NCI-H1105 treated with DMSO at 0.1 percent for 48 hours (cell line): ENCODE measurements at regions not wholly inside any gene's neighbourhood (a gene's known extent, or its start where the extent isn't known, plus 50 kb on each side); places are given as distances from the start of the nearest gene placed in this dataset.
"Not testable (repeated sequence)": the region's sequence is repeated elsewhere in the genome, so short reads cannot be mapped to it uniquely, and the experiment has no call there.

ENCODE experiments used
- DNase-seq: peaks from one replicate; lab custom pipeline; 2025; lab: John Stamatoyannopoulos, UW

DNA sequence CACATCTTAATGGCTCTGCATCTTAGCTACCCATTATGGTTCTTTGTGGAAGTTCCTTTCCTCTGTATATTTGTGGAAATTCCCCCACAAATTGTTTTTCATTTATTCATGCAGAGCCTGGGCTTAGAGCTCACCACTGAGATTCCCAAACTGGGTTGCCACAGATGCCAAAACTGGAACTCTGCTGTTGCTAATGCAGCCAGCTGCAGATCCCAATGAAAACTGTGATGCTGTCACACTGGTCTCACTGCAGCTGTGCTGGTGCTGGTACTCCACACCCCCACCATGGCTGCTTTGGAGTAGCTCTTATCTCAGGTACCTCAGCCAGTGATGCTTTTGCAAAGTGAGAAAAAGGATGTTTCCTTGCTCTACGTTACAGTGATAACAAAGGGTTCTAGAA lies 87.7 kb downstream of the DCK start:
- DNase-seq, result no peak

DNA sequence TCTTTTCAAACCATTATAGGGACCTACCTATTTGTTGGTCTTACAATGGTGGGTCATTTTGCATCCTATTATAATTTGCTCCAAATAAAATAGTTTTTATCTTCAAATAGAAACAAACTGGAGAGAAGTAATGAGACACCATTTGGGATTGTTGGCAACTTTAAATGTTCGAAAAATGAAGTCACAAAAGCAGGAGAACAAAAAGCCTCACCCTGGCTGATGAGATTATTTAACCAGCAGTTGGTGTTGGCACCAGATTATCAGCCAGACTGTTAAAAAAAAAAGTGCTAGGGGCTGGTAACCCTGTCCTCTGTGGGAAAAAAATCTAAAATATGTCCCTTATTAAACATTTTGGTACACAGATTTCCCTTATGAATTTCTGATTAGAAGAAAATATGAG lies 100.3 kb downstream of the DCK start:
- DNase-seq, result no peak

DNA sequence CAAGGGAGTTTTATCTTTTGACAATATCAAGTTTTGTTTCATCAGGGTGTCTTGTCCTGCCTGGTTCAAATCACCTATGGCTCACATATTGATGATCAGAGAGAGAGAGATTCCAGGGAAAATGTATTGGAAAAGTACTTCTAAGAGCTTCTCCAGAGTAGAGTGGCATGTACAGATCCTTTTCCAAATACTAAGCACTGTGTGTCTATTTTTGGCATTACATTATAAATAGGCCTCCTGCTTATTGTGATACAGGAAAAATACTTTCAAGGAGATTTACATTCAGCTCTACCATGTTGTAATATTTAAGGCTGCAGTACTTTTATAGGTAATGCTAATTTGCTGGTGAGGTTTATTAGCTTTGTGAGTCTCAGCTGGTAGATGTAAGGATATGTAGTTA lies 100.8 kb downstream of the DCK start:
- DNase-seq, result no peak

DNA sequence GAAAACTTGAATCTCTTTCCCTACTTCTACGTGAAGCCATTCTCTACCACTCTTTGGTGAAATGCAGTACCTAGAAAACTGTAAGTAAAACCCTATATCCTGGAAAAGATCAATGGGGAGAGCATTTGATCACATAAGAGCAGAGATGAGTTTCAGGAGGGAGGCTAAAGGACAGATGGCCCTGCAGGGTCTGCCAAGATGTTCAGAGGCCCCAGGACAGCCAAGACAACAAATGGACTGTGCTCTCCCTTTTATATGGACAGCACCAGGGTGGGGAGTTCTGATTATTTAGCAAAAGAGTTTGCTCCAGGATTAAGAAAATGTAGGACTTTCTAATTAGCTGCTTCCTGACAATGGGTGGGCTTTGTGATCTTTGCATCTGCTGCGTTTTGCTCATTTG lies 101.7 kb downstream of the DCK start:
- no peak for DNase-seq

DNA sequence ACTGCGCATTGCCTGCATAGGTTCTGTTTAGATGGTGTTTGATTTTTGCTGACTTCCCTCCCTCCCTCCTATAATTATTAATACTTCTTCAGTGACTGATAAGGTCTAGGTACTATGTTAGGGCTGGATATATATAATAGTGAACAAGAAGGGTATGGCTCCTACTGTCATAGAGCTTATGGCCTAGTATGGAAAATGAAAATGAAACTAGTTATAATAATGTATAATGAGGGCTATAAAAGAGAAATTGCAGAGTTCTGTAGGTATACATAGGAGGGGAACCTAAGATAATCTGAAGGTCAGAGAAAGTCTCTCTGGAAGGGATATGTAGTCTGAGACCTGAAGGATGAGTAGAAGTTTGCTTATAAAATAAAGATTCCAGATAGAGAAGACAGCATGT lies 102.1 kb downstream of the DCK start:
- no peak for DNase-seq

DNA sequence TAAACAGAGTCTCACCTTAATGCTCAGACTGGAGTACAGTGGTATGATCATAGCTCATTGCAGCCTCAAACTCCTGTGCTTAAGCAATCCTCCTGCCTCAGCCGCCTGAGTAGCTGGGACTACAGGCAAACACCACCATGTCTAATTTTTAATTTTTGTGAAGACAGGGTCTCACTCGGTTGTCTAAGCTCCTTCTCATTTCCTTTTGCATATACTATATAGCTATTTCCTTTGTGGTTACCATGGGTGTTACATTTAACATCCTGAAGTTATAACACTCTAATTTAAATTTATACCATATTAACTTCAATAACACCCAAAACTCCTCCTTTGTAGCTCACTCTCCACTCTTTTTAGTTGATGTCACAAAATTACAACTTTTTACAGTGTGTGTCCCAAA lies 114.3 kb downstream of the DCK start:
- DNase-seq, result no peak

DNA sequence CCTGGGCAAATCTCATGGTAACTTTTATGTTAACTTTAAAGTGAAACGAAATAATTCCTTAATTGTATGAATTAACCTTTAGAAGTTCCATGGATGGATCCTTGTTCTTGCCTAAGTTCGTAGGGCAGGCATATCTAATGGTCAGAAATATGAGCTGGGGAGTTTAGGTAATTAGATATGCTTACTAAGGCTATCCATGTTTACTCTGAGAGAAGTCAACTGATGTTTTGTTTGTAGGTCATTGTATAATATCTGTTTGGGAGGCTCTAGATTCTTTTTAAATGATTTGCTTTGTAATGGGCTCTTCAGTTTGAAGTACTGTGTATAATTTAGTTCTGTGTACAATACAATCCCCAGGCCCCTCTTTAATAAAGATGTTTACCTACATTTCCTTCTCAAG lies 117.0 kb downstream of the DCK start:
- peak; percentile 79 for DNase-seq

DNA sequence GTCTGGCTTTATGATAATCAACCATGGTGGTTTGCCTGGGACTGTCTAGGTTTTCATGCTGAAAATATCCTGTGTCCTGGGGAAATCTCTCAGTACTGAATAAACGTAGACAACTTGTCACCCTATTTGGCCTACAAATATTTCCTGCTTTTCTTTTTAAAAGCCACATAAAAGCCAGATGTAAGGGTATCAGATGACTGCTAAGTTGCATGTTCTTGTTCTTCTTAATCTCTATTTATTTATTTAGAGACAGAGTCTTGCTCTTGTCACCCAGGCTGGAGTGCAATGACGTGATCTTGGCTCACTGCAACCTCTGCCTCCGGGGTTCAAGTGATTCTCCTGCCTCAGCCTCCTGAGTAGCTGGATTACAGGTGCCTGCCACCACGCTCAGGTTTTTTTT lies 117.7 kb downstream of the DCK start:
- not testable (repeated sequence) for DNase-seq

DNA sequence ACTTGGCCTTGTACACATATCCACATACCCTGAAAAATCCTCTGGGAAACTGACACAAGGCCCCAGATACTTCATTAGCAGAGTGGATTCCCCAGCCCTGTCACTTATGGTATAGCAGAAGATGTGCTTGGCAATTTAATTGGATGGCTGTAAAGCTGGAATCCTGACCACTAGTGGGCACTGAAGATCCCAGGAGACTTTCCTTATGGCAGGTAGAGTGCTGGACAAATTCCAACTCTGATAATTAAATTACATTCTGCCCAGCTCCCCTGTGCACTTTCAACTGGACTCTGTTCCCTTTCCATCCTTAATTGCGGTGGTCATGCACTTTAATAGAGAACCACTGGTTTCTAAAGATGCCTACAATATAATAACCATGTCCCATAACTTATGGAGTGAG lies 119.8 kb downstream of the DCK start:
- DNase-seq, result no peak

DNA sequence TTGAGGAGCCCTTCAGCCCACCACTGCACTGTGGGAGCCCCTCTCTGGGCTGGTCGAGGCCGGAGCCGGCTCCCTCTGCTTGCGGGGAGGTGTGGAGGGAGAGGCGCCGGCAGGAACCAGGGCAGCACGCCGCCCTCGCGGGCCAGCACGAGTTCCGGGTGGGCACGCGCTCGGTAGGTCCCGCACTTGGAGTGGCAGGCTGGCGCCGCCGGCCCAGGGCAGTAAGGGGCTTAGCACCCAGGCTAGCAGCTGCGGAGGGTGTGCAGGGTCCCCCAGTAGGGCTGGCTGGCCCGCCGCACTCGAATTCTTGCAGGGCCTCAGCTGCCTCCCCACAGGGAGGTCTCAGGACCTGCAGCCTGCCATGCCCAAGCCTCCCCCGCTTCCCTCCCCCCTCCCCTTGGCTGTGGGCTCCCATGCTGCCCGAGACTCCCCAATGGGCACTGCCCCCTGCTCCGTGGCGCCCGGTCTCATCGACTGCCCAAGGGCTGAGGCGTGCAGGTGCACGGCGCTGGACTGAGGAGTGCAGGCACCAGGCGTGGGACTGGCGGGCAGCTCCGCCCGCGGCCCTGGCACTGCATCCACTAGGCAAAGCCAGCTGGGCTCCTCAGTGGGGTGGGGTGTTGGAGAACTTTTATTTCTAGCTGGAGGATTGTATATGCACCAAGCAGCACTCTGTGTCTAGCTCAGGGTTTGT lies 127.5 kb downstream of the DCK start:
- no peak for DNase-seq

DNA sequence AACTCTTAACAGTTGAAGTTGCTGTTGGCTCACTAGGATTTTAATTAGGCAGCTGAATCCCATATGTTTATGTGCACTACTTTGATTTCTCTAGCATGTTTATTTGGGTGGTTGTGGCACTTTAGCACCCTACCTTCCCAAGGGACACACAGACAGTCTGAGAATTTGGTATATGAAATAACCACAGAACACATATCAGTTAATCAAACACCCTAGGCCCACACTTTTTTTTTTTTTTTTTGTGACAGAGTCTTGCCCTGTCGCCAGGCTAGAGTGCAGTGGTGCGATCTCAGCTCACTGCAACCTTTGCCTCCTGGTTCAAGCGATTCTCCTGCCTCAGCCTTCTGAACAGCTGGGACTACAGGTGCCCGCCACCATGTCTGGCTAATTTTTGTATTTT lies 130.5 kb downstream of the DCK start:
- DNase-seq, result no peak

DNA sequence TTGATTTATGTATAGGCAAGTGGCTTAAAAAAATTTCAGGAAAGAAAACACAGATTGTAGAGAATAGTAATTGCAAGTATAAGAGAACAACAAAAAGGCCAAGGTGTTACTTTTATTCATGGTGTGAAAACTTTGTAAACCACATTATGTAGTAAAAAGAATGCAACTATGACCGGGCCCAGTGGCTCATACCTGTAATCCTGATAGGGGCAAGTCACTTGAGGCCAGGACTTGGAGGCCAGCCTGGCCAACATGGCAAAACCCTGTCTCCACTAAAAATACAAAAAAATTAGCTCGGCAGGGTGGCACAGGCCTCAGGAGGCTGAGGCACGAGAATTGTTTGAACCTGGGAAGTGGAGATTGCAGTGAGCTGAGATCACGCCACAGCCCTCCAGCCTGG lies 131.7 kb downstream of the DCK start:
- no peak for DNase-seq

DNA sequence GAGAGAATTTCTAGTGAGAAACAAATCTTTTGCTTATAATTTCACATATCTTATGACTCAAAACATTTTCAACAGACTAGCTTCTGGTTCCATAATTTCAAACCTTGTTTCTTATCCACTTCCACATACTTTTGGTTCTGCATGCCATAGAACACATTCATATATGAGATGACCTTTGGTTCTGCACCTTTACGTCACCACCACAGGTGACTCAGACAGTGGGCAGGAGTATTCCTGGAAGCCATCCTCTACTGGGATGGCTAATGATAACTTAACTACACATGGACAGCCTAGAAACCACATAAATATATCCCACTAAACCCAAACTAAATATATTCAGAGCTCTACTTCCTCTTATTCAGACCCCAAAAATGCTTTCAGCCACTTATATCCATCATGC lies 133.3 kb downstream of the DCK start:
- no peak for DNase-seq

DNA sequence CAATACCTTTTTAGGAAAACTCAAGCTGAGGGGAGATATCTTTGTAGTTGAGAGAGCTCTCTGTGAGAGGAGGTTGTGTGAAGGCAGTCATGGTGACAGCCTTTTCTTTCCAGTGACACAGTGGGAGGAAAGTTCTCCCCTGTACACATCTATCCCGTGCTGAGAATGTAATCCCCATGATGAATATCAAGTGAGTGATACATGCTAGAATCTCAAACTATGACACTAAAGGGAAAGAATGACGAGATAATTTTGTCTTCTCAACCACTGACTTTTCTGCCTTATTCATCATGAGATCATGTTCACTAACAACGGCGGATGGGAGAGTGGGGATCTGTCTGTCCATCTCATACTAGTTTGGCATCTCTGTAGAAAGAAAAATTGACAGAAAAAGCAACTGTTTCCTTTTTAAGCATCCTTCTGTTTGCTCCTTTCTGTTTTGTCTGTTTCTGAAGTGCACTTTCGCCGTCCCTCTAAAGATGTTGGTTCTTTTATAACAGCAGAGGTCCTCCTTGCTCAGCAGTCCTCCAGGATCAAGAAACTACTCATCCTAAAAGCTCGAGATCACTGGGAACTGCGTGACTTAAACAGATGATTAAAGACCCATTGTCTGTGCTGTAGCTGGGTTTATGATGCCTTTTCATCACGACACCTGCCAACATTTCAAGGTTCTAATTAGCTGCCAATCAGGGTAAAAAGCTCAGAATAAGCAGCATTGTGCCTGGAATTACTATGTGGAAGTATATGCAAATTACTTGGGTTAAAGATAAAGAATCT lies 137.6 kb downstream of the DCK start:
- DNase-seq, result peak; percentile 49

DNA sequence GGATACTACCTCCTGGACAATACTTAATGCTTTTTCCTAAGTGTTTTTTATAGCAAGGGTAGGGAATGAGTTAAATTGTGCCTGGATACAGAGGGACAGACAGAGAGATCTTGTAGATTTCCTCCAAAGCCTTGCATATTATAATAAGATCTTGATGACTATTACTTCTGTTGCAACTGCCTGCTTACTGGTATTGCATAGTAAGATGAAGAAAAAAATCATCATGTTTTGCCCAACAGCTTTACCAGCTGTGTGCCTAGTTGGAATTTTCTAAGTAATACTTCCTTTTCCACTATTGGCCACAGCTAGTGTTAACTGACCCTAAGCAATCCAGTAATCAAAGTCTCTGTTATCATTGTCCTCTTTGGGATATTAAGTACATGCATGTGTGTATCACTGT lies 139.0 kb downstream of the DCK start:
- no peak for DNase-seq

DNA sequence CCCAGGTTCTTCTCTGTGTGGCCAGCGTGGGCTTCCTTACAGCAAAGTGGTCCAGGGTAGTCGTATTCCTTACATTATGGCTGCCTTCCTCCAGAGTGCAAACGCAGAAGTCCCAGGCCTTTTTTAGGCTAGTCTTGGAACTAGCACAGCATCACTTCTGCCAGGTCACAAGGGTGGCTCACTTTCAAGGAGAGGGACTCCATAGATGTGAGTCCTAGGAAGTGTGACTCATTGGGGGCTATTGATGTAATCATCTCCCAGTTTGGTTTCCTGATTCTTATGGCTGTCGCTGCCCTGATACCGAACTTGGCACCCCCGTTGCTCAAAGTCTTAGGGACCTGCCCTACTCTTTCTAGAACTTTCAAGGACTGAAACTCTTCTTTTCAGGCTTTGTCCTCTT lies 140.0 kb downstream of the DCK start:
- no peak for DNase-seq

DNA sequence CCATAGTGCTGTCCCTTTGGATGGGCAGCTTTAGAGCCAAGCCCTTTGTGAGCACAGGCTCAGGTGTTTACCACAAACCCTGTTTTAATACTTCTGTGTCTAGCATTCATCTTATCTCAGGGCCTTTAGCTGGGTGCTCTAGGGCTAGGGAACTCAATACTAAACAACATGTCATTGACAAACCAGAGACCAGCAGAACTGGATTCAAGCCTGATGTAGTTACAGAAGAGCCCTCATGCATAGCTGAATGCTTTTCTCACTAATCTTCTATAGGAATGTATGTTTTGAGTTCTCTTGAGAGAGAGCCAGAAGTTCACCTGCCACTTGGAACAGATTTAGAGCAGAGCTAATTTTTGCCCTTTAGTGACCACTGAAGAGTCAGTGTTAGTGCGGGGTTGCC lies 142.6 kb downstream of the DCK start:
- DNase-seq, result no peak

DNA sequence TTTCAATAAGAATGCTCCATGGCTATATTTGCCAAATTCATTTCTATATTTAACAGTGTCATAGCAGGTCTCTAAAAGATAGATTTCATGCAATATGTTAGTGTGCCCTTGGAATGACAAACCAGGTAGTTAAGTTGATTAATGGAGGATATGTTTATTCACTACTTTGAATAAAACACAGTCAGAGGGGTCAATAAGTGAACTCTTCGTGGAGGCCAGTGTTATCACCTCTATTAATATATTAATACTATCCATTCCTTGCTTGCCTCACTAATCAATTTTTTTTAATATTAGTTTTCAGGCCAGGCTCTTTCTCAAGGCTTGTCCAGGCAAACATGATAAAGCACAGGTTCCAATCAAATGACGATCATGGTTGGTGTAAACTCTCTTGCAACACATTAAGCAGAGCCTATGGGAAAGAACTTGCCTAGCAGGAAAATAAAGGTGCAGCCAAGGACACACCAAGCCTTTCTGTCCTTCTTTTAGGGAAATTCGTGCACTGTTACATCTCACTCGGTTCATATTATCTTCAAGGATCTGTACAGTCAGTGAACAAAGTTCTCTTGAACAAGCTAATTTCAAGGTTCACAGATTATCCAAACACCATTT lies 144.7 kb downstream of the DCK start:
- DNase-seq, result no peak

DNA sequence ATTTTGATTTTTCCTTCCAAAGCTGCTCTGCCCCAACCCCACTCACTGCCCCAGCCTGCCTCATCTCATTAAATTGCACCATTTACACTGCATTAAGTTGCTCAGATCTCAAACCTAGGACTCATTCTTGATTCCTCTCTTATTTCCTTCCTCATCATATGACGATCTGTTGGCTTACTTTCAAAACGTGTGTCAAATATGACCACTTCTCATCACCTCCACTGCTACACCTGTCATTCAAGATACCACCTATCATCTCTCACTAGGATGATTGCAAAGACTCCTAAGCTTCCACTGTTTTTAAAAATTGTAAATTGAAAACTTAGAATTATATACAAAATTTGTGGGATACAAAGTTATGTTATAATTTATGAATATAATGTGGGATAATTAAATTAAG lies 147.1 kb downstream of the DCK start:
- no peak for DNase-seq

DNA sequence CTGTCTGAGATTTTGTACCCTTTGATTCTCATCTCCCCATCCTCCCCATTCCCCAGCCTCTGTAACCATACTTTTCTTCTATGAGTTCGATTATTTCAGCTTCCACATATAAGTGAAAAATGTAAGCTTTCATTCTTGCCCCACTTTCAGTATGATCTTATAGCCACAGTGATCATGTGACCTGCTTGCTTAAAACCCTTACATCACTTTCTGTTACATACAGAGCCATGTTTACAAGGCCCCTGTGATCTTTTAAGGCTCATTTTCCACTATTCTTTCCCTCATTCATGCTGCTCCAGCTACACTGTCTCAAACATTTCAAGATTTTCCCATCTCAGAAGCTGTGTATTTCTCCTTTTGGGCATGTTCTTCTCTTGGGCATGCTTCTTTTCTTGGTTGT lies 147.7 kb downstream of the DCK start:
- DNase-seq, result no peak

DNA sequence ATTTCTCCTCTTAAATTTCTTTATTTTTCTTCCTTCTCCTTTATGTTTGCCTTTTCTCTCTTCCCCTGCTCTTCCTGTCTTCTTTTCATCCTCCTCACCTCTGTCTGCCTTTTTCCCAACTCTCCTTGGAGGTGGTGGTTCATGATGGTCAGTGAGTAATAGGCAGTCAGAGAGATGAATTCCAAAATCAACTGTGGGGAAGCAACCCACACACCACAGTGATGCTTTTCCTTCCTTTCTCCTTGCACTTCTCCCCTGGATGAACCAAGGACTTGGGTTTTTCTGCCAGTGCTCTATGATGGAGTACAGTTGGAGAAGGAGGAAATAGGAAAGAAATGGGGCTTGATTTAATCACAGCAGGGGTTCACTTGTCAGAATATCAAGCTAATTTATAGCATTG lies 153.8 kb downstream of the DCK start:
- DNase-seq, result no peak

DNA sequence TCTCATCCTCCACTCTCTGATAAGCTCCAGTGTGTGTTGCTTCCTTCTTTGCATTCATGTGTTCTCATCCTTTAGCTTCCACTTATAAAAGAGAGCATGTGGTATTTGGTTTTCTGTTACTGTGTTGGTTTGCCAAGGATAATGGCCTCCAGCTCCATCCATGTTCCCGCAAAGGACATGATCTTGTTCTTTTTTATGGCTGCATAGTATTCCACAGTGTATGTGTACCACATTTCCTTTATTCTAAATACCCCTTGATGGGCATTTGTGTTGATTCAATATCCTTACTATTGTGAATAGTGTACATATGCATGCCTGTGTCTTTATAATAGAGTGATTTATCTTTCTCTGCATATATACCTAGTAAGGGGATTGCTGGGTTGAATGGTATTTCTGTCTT lies 155.1 kb downstream of the DCK start:
- no peak for DNase-seq

DNA sequence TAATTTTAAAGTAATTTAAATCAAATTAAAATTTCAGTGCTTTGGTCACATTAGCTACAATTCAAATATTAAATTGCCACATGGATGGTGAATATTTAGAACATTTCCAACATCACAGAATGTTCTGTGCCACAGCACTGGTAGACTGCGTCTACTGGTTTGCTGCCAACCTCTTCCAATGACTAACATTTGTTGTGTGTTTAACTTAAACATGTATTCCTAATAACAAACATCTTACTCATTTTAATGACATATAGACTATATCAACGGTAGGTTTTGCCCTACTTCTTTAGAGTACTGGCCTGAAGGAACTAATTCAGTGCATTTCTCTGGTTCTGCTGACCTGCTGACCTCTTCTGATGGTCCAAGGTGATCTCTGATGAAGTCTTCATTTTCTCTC lies 157.6 kb downstream of the DCK start:
- DNase-seq, result no peak

DNA sequence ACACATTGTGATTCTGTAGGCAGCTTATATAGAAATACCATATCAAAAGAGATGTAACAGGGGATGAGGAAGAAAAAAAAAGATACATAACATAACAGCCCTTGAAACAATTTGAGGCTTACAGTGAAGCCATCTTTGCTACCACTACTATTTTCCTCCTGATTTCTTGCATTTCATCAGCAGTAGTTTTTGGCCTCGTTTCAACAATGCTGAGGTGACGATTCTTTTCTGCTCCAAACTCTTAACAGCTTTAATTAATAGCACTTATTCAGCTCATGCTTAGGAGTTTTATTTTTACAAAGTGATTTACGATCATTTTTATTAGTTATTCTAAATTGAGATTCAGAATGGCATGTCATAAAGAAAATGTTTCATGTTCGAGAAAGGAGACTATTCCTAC lies 163.2 kb downstream of the DCK start:
- DNase-seq, result peak; percentile 72
